ENCODE measurements at regions not wholly inside any gene's neighbourhood (a gene's known extent, or its start where the extent isn't known, plus 50 kb on each side); places are given as distances from the start of the nearest gene placed in this dataset.

DNA sequence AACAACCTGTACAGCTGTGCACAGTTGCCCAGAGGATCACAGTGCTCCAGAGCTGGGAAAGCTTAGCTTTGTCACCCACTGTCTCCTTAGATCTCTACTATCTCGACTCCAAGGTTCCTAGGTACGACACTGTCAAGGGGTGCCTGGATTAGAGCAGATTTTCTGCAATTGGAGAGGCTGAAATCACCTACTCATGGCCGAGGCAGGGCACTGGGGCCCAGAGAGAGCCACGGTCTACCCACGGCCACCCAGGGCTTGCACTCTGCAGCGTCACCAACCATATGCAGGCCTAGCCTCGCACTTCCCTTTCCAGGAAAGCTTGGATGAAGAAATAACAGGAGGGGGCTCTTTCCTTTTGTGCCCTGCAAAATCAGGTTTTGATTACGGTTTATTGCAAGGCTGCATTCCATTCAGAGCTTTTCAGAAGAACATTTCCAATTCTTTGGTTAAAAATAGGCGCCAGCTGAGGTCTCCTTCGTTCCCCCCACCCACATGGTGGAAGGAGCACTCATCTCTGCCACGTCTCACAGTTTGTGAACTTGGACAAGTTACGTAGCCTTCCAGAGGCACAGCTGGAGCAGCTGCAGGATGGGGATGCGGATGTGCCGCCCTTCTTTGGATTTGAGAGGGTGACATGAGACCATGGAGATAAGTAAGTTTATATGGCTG is 80.0 kb downstream of the IRX5 start:
- no peaks in the 10 kb centered on the region; a peak in 1 of 5 replicates for H3K4me1 ChIP-seq (replicated peaks in 1 of 2; ENCODE audit: control insufficient read depth in 2 of 2, insufficient read depth in 2 of 2, low read length in 2 of 2)
- H3K4me2 ChIP-seq (ENCODE audit: insufficient read depth, low read length): no peak overlapping the region
- H3K79me2 ChIP-seq (ENCODE audit: control insufficient read depth, insufficient read depth, low read length): no peaks in the 10 kb centered on the region
- FAIRE-seq: no peak
- no peak overlapping the region for H3K27ac ChIP-seq (ENCODE audit: extremely low read depth, low read depth, low read length)
- TF ChIP-seq, protein P1, sequence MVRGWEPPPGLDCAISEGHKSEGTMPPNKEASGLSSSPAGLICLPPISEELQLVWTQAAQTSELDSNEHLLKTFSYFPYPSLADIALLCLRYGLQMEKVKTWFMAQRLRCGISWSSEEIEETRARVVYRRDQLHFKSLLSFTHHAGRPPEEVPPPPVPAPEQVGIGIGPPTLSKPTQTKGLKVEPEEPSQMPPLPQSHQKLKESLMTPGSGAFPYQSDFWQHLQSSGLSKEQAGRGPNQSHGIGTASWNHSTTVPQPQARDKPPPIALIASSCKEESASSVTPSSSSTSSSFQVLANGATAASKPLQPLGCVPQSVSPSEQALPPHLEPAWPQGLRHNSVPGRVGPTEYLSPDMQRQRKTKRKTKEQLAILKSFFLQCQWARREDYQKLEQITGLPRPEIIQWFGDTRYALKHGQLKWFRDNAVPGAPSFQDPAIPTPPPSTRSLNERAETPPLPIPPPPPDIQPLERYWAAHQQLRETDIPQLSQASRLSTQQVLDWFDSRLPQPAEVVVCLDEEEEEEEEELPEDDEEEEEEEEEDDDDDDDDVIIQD (CRISPR knock-in tag; IDR thresholded peaks at IDR 0.05): no peak
- TF ChIP-seq RHOXF2B (CRISPR knock-in tag; conservative IDR thresholded peaks at IDR 0.05) (no peak), NFATC3 (IDR thresholded peaks at IDR 0.05) (no peak), NFIX (CRISPR knock-in tag; IDR thresholded peaks at IDR 0.05; ENCODE audit: low read depth) (no peak), BRCA1 (IDR thresholded peaks at IDR 0.05) (no peak), BRCA1 (CRISPR knock-in tag; IDR thresholded peaks at IDR 0.05) (no peak), ETV1 (tag; conservative IDR thresholded peaks at IDR 0.05; ENCODE audit: low read depth) (no peak), ZNF644 (tag; IDR thresholded peaks at IDR 0.05; ENCODE audit: low read depth) (no peak), NFE2 (IDR thresholded peaks at IDR 0.05; ENCODE audit: low read depth) (no peak), KDM4B (IDR thresholded peaks at IDR 0.05; ENCODE audit: borderline replicate concordance in 2 of 2, low read depth in 1 of 2) (no peak), ZNF717 (CRISPR knock-in tag; IDR thresholded peaks at IDR 0.05) (no peak)
- TF ChIP-seq, protein P2, sequence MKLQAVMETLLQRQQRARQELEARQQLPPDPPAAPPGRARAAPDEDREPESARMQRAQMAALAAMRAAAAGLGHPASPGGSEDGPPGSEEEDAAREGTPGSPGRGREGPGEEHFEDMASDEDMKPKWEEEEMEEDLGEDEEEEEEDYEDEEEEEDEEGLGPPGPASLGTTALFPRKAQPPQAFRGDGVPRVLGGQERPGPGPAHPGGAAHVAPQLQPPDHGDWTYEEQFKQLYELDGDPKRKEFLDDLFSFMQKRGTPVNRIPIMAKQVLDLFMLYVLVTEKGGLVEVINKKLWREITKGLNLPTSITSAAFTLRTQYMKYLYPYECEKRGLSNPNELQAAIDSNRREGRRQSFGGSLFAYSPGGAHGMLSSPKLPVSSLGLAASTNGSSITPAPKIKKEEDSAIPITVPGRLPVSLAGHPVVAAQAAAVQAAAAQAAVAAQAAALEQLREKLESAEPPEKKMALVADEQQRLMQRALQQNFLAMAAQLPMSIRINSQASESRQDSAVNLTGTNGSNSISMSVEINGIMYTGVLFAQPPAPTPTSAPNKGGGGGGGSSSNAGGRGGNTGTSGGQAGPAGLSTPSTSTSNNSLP (IDR thresholded peaks at IDR 0.05; ENCODE audit: borderline replicate concordance, low read depth, low read length): no peak
- TF ChIP-seq, protein P3, sequence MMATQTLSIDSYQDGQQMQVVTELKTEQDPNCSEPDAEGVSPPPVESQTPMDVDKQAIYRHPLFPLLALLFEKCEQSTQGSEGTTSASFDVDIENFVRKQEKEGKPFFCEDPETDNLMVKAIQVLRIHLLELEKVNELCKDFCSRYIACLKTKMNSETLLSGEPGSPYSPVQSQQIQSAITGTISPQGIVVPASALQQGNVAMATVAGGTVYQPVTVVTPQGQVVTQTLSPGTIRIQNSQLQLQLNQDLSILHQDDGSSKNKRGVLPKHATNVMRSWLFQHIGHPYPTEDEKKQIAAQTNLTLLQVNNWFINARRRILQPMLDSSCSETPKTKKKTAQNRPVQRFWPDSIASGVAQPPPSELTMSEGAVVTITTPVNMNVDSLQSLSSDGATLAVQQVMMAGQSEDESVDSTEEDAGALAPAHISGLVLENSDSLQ (IDR thresholded peaks at IDR 0.05): no peak
- TF ChIP-seq, protein P4, sequence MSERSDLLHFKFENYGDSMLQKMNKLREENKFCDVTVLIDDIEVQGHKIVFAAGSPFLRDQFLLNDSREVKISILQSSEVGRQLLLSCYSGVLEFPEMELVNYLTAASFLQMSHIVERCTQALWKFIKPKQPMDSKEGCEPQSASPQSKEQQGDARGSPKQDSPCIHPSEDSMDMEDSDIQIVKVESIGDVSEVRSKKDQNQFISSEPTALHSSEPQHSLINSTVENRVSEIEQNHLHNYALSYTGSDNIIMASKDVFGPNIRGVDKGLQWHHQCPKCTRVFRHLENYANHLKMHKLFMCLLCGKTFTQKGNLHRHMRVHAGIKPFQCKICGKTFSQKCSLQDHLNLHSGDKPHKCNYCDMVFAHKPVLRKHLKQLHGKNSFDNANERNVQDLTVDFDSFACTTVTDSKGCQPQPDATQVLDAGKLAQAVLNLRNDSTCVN (CRISPR knock-in tag; IDR thresholded peaks at IDR 0.05): no peak
- ChIA-PET POLR2A (interaction anchor here (0.6 to 1.2 kb wide), 2 partner anchors 9 to 631 kb away, joined by 3 read pairs; no protein-coding TSS in a partner anchor), CTCF (ENCODE audit: low intra/inter-chr PET ratio) (no interaction called here)
- H3K9me3 ChIP-seq (replicated peaks; ENCODE audit: control insufficient read depth, insufficient read depth, low read depth, low read length): no peaks in the 10 kb centered on the region
- in situ Hi-C loops (cut with MboI) (loop anchor here (25.0 kb wide), 1 partner anchor 1073 kb away; no protein-coding TSS in a partner anchor), intact Hi-C loops (cut with micrococcal nuclease) (no loop called here)
- no peaks in the 10 kb centered on the region for H3K9me1 ChIP-seq (ENCODE audit: control insufficient read depth, insufficient read depth, low read length)
- BruUV-seq (replicated peaks): no TSS peak
- H3K4me3 ChIP-seq: no peak overlapping the region
- no peaks in the 10 kb centered on the region for H3K36me3 ChIP-seq (ENCODE audit: control insufficient read depth, insufficient read depth, low read length)
- no peak overlapping the region for H3K9ac ChIP-seq (ENCODE audit: insufficient read depth in 1 of 2, low read depth in 2 of 2, low read length in 2 of 2)
- no peak for ATAC-seq
- peaks cover 4 to 24% of the 10 kb centered on the region in 2 experiments; a peak in 4 of 5 replicates for H3K27me3 ChIP-seq (ENCODE audit: control insufficient read depth in 2 of 2, insufficient read depth in 2 of 2, low read length in 2 of 2)
- no peak overlapping the region for H2AFZ ChIP-seq (ENCODE audit: low read depth, low read length)
- no peak for DNase-seq (ENCODE audit: extremely low read depth in 1 of 4, low spot score in 3 of 4)
- no peaks in the 10 kb centered on the region for H4K20me1 ChIP-seq (replicated peaks; ENCODE audit: control insufficient read depth, insufficient read depth, low read length)
- 1% methylated on average over 13 of the region's 14 CpGs for WGBS (ENCODE audit: insufficient coverage, low coverage, missing lambda C conversion rate)

Data from K562 (cell line).